ENCODE measurements at regions not wholly inside any gene's neighbourhood (a gene's known extent, or its start where the extent isn't known, plus 50 kb on each side); places are given as distances from the start of the nearest gene placed in this dataset.
"Not testable (repeated sequence)": the region's sequence is repeated elsewhere in the genome, so short reads cannot be mapped to it uniquely, and the experiment has no call there.

DNA sequence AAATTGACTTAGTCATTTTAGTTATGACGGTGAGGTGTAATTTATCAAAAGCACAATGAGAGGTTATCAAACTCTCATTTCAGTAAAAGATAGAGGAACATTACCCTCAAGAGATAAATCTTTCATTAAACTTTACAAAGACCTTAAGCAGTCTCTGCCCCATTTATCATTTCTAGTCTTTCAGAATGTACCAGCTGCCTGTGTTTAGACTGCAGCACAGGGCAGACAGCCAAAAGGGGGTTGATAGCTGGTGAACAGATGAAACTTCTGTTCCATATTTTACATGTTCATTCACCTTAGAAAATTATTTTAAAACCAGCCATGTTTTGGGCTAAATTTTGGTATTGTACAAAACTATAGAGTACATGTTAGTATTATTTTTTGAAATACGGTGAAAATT is 514.6 kb upstream of the CNTN3 start:
- FAIRE-seq, result no peak

DNA sequence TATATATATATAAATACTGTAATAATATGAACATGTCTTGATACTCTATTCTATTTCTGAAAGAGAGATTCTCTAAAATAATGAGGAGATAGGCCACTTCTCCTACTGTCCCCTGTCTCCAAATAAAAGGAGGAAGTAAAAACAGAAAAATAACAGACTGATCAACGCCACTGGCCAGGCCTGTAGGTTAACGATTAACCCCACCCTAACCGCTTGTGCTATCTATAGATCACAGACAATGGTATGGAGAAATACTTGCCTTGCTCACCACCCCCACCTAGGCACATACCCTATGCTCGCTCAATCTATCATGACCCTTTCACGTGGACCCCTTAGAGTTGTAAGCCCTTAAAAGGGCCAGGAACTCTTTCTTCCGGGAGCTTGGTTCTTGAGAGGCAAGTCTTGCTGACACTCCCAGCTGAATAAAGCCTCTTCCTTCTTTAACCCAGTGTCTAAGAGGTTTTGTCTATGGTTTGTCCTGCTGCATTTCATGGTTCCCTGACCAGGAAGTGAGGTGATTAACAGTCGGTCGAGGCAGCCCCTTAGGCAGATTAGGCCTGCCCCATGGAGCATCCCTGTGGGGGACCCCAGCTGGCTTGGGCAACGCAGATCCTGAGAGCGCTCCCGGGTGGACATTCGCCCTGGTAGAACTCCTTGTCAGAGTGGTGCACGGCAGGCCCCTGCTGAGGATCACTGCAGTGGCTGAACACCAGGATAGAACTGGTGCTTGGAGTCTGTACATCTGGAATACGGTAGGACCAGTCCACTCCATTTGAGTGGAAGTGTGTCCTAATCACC is 521.8 kb upstream of the CNTN3 start:
- no peak for FAIRE-seq

DNA sequence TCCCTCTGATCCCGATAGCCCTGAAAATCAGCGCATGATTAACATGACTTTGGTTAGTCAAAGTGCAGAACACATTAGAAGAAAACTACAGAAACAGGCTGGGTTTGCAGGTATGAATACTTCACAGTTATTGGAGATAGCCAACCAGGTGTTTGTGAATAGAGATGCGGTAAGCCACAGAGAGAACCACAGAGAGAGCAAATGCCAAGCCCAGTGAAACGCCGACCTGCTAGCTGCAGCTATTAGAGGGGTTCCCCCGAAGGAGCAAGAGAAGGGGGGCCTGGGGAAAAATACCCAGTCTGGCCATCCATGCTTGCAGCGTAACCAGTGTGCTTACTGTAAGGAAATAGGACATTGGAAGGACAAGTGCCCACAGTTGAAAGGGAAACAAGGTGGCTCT is 523.9 kb upstream of the CNTN3 start:
- no peak for FAIRE-seq

GRCh38 chr3:75140904-75141615 is 523.1 kb upstream of the FRG2C start:
- FAIRE-seq, result no peak

- FAIRE-seq, result no peak
Measured at GRCh38 chr3:75144406-75144805, 519.7 kb upstream of the FRG2C start.

GRCh38 chr3:75171630-75172230 is 492.4 kb upstream of the FRG2C start:
- no peak for FAIRE-seq

GRCh38 chr3:75176937-75177336 is 487.2 kb upstream of the FRG2C start:
- FAIRE-seq, result no peak

- no peak for FAIRE-seq
Measured at GRCh38 chr3:75180235-75180944, 483.7 kb upstream of the FRG2C start.

DNA sequence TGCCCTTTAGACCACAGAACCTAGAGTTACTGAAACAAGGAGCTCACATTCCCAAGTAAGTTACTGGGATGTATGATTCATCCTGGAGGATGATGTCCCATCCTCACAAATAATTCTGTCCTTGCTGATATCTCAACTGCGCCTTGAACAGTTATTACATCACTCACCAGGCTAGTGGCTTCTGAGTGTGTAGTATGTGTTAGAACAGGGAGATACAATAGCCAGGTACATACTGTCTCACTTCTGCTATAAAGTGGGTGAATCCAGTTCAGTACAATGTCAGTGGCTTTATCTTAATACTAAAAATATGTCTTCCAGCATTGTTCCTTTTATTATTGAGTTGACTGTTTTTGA is 483.2 kb upstream of the FRG2C start:
- no peak for FAIRE-seq

DNA sequence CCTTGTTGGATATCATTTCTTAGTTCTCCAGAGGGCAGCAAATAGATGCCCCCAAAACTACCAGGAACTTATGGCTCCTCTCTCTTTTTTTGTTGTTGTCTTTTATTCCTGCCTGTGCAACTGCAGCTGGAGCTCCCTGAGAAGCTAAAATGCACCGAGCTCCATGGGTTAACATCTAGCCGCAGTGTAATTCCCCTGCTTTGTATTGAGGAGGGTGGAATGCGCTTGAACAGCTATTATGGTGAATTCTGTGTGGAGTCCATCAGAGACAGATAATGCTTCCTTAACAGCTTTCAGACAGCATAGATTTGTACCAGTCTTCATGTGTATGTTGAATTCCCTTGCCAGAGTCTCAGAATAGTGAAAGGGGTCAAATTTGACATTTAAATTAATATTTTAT is 475.2 kb upstream of the FRG2C start:
- no peak for FAIRE-seq

GRCh38 chr3:75192146-75192616 is 471.9 kb upstream of the FRG2C start:
- FAIRE-seq, result no peak

GRCh38 chr3:75193797-75194196 is 470.3 kb upstream of the FRG2C start:
- no peak for FAIRE-seq

GRCh38 chr3:75214332-75214731 is 449.8 kb upstream of the FRG2C start:
- not testable (repeated sequence) for FAIRE-seq

DNA sequence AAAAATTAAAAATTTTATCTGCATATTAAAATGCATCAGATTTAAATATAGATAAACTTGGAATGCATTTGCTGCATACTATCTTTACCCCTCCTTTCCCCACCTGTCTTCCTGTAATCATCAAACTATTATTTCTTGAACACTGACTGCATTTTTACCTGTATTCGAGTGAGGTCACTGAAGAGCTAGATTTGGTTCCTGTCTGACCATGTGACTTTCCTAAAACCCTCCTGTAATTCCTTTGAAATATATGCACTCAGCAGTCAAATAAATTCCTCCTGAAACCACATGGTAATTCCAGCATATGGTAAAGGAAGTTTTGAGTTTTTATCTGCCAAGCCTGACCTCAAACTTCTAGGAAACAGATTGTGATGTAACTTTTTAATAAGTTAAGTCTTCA is 445.6 kb upstream of the FRG2C start:
- FAIRE-seq, result no peak

DNA sequence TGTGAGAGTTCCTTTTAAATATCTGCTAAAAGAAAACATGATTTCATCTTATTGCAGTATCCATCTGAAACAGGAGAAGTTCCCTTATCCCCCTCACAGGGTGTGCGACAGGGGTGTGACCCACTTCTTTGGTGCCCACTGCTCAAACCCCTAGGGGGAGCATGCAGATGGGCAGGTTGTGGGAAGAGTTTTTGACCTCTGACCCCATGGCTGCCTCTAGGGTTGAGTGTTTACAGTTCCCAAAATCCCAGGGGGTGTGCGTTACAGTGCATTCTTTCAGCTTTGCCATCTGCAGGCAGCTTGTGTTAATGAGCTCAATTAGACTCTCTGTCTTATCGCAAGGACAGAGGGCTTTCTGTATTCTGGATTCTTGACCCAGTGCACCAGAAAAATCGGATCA is 443.2 kb upstream of the FRG2C start:
- FAIRE-seq, result no peak

DNA sequence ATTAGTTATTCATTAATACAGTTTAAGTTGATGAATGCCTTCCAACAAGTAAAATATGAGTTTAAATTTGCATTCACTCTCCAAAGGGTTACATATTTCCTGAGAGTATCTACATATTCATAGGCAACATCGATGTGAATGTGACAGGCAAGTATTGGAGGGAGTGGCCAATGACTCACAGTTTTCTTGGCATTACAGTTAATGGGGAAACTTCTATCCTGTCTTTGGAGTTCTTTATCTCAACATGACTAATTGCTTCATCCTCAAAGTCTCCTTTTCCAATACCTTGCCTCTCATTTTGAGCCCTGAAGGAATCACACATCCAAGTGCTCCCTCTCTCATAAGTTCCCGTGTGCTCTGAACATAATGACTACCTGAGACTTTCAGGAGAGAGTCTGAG is 439.7 kb upstream of the FRG2C start:
- no peak for FAIRE-seq

DNA sequence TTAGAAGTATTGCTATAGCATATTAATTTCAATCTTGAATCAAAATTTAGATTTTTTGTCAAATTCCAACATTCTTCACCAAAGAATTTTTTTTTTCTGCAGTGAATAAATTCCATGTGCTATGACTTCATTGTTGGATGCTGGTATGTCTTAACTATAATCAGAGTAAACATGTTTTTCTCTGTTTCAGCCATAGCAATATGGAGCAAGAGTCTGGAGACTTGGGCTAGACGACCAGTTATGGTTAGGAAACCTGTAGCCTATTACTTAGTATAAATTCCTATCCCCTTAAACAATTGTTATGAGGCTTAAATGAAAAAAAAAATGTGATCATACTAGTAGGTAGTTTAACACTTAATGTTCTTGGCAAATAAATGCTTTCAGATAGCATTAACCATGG is 431.9 kb upstream of the FRG2C start:
- FAIRE-seq, result no peak

DNA sequence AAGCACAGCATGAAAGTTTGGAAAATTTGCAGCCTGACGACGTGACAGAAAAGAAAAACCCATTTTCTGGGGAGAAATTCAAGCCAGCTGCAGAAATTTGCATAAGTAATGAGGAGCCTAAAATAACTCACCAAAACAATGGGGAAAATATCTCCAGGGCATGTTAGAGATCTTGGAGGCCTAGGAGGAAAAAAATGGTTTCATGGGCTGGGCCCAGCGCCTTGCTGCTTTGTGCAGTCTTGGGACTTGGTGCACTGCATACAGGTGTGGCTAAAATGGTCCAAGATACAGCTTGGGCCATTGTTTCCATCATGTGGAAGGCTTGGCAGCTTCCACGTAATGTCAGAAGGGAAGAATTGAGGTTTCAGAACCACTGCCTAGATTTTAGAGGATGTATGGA is 428.5 kb upstream of the FRG2C start:
- FAIRE-seq, result no peak

- FAIRE-seq, result no peak
Measured at GRCh38 chr3:75237053-75237452, 427.1 kb upstream of the FRG2C start.

- FAIRE-seq, result no peak
Measured at GRCh38 chr3:75237477-75237876, 426.7 kb upstream of the FRG2C start.

DNA sequence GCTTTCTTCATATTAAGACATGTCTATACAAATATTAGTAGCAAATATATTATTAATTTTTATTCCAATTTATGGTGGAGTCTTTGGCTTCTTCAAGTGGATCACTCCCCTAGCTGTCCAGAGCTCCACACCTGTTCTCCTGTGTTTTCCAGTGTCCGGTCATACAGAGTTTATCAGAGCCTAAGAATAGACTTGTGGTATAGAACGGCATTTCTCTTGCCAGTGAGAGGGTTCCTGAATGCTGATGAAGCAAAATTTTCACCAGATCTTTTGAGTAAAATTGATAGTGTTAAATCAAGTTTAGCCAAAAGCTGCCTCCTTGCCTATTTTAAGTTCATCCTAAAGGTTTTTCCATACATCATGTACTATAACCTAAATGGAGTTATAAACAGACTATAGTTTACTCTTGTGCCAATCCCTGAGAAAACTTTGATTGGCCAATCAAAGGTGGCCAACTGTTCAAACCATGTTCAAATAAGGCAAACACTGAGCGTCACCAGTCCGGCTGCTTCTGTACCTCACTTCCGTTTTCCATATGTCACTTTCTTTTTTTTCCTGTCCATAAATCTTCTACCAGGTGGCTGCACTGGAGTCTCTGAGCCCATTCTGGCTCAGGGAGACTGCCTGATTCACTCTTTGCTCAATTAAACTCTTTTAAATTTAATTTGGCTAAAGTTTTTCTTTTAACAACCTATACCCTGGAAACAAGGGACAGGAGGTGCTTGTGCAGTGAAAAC is 422.7 kb upstream of the FRG2C start:
- not testable (repeated sequence) for FAIRE-seq

DNA sequence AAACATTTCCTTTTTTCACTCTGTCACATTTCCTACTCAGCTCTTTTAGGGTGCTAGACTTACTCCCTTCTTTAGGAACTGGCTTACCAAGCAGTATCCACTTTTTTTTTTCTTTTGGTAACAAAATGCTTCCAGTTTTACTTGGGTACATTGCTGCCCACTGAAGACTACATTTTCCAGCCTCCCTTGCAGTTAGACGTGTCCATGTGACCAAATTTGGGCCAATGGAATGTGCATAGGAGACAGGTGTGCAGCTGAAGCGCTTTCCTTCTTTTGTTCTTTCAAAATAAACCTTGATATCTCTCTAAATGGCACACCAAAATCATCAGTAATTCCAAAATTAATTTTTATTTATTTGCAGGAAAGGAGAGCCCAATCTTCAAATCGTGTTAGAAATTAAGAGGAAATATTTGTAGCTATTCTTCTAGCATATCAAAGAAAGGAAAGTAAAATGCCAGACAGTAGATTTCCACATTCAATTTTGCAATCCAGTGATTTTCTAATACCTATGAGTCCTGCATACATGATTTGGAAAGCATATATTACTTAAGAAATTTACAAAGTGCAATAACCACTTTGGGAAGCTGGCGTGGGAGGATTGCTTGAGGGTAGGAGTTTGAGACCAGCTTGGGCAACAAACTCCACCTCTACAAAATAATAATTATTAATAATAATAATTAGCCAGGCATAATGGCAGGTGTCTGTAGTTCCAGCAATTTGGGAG is 422.0 kb upstream of the FRG2C start:
- FAIRE-seq, result no peak
